Islet precursor cell (in vitro differentiated cells): ENCODE measurements at regions not wholly inside any gene's neighbourhood (a gene's known extent, or its start where the extent isn't known, plus 50 kb on each side); places are given as distances from the start of the nearest gene placed in this dataset.

Source experiments
- DNase-seq: peaks from one replicate; pipeline ENCODE4 v3.0.0-alpha.2; 2018

DNA sequence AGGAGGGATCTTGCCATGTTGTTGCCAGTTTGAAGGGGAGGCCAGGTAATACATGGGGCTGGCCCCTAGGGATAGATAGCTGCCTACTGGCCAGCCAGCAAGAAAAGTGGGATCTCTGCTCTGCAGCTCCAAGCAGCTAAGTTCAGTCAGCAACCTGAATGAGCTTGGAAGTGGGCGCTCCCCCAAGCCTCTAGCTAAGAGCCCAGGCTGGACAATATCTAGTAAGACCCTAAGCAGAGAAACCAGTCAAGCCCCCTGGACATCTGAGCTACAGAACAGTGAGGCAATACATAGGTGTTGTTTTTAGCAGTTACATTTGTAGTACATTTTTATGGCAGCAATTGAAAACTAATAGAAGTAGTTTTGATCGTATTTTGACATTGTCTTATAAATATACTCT lies 409.8 kb upstream of the SMIM21 start:
- DNase-seq, result no peak

- no peak for DNase-seq
Measured at GRCh38 chr18:75836516-75836915, 409.0 kb upstream of the SMIM21 start.

- no peak for DNase-seq
Measured at GRCh38 chr18:75831960-75832359, 404.5 kb upstream of the SMIM21 start.

GRCh38 chr18:75830828-75831227 lies 403.3 kb upstream of the SMIM21 start:
- DNase-seq, result no peak

DNA sequence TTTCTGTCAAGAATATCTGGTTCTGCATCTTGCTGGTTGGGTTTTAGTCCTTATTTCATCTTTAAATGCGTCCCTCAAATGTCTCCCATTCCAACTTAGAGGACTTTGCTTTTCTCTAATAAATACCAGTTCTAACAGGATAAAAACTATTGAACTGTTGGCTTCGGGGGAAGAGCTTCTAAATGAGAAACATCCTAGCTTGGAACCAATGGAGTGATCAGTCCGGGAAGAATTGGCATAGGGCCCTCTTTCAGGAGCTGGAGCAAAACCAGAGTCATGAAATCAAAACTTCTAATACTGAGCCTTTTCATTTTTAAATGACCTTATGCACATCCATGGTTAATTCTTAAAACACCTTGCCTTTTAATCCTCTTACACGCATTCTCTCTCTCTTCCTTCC lies 401.6 kb upstream of the SMIM21 start:
- no peak for DNase-seq

GRCh38 chr18:75828379-75828778 lies 400.9 kb upstream of the SMIM21 start:
- DNase-seq, result no peak

- peak; percentile 87 for DNase-seq
Measured at GRCh38 chr18:75827751-75828287, 400.3 kb upstream of the SMIM21 start.

- peak; percentile 77 for DNase-seq
Measured at GRCh38 chr18:75824661-75825060, 397.2 kb upstream of the SMIM21 start.

GRCh38 chr18:75823471-75823870 lies 396.0 kb upstream of the SMIM21 start:
- no peak for DNase-seq

- no peak for DNase-seq
Measured at GRCh38 chr18:75818383-75818782, 390.9 kb upstream of the SMIM21 start.

- no peak for DNase-seq
Measured at GRCh38 chr18:75815767-75816166, 388.3 kb upstream of the SMIM21 start.

DNA sequence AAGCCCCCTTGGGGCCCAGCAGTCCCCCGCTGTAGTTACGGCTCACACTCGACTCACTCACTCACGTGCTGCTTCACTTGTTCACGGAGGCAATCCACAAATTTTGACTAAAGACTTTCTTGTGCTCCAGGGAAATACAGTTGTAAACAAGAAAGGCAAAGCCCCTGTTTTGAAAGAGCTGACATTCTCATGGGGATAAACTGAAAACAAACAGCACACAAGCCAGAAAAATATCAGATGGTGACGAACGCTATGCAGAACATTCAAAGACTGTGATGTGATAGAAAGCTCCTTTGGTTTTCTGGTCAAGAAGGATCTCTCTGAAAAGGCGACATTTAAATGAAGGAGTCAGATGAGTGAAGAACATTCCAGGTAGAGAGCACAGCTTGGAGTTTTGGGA lies 385.3 kb upstream of the SMIM21 start:
- DNase-seq, result no peak

DNA sequence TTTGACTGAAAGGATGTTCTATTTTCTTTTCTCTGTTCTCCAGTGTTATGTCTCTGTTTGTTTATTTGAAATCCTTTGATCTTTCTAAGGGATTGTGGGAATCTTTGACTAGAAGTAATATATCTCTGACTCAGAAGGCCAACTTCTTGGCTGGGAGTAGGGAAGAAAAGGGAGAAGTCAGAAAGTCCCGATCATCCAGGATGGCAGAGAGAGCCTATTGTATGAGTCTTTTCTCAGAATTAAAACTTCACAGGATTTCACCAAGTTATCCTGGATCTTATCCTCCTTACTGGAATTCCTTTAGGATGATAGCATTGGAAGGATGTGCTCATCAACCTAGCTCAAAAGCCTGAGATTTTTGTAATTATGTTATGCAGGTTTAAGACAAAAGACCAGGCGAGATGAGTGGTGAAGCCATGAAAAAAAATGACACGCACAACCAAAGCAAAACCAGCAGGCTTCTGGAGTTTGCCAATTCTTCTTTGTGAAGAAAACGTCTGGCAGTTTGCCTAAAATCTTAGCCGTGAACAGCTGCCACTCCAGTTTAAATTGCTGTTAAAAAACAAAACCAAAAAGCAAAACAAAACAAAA lies 383.6 kb upstream of the SMIM21 start:
- no peak for DNase-seq

DNA sequence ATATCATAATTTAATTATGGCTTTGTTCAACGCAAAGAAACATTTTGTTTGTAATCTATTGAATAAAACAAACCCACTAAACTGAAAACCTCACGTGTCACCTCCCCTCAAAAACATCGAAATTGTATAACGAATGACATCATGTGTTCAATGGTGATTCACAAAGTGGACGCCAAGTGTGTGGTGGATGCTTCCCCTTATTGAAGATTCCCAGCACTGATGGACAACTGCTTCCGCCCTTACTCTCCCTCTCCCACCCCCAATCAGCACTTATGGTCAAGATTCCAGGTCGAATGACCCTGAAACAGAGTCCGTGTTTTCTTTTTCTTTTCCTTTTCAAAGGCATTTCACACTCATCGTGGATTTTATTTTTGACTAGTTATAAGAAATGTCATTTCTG lies 383.0 kb upstream of the SMIM21 start:
- DNase-seq, result no peak

DNA sequence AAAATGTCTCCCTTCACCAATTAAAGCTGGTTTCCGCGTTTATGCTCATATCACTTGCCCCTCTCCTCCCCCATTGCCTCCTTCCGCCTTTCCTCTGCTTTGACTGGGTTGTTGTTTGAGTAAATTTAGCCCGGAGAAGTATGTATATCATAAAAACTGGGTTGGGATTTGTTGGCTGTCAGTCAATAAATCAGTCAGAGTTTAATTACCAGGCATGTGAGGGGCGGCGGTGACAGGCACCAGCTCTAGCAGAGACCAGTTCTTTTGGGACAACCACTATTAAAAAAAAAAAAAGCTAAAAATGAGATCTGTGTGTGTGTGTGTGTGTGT lies 382.4 kb upstream of the SMIM21 start:
- no peak for DNase-seq

DNA sequence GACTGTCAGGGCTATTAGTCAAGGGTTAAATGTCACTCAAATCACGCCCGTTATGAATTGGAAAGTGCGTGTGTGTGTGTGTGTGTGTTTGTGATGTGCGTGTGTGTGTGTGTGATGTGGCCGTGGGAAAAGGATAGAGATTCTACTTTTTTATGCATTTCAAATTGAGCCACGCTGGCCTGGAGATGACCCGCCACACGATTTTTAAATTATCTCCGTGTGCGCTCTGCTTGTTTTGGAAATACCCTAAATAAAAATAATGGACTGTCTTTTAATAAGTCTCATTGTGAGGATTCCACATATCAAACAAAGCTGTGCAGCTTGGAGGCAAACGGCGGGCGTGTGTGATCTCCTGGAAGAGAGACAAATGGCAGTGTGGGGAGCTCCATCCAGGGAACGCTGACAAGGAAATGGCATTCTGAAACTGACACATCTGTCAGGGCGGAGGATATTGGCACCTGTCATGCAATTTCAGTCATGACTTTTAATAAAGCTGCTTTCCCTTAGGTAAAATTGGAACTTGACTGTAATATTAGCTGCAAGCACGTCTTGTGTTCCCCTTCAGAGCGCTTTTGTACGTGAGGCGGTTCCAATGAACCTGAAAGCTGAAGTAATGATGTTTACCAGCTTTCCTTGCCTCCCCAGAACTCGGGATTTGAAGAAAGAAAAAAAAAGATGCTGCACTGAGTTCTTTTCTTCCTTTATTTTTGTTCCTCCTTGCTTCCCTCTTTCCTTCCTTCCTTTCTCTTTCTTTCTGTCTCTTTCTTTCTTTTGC lies 381.8 kb upstream of the SMIM21 start:
- no peak for DNase-seq

DNA sequence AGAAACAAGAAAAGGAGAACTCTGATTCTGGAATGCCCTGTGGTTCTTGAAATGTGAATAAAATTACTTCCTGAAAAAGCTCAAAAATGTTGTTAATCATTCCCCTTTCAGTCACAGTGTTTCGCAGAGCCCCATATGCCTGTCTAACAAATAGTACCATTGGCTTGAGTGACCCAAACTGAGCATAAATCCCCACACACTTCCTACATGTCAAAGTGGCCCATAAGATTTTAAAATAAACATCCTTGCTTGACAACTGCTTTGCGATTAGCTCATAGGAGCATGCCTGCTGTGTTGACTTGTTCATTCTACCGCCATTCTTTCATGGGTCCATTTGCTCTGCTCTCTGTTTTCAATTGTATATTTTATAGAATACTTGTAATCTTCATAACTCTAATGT lies 377.8 kb upstream of the SMIM21 start:
- no peak for DNase-seq

DNA sequence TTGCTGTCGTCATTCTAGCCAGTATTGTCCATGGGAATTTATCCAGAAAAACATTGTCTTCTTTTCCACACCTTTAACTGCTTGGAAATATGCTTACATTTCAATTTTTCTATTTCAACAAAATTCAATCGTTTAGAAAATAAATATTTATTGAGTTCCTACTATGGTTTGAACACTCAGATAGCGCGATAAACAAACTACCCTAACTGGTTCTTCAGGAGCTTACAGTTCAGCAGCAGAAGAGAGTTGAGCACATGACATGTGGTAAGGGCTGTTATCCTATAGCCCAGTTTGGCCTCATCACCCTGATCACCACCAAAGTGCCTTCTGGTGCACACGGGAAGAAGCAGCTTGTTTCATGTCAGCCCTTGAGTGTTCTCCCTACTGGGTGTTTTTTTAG lies 375.2 kb upstream of the SMIM21 start:
- no peak for DNase-seq

- no peak for DNase-seq
Measured at GRCh38 chr18:75801178-75801577, 373.7 kb upstream of the SMIM21 start.

- DNase-seq, result no peak
Measured at GRCh38 chr18:75800331-75800648, 372.8 kb upstream of the SMIM21 start.

GRCh38 chr18:75799449-75800330 lies 372.2 kb upstream of the SMIM21 start:
- DNase-seq, result peak; percentile 96

- DNase-seq, result no peak
Measured at GRCh38 chr18:75797046-75797445, 369.5 kb upstream of the SMIM21 start.

DNA sequence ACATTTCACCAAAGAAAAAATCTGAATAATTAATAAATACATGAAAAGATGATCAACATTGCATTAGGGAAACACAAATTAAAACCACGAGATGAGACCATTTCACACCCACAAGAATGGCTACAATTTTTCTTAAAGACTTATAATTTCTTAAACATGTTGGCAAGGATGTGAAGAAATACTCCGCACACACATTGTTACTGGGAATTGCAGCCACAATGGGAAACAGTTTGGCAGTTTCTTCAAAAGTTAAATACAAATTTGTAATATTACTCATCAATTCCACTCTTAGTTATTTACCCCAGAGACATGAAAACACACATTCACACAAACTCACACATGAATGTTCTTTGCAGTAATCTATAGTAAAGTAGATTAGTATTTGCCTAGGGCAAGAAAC lies 363.3 kb upstream of the SMIM21 start:
- no peak for DNase-seq

- no peak for DNase-seq
Measured at GRCh38 chr18:75790111-75790510, 362.6 kb upstream of the SMIM21 start.
